ENCODE measurements at regions not wholly inside any gene's neighbourhood (a gene's known extent, or its start where the extent isn't known, plus 50 kb on each side); places are given as distances from the start of the nearest gene placed in this dataset.

- no peak for TF ChIP-seq SUZ12 (IDR thresholded peaks at IDR 0.05; ENCODE audit: extremely low read depth, insufficient read depth, insufficient read length)
- TF ChIP-seq ZNF274 (IDR thresholded peaks at IDR 0.05; ENCODE audit: low read depth, low read length), result no peak
Measured at GRCh38 chr18:10330428-10330827, 124.0 kb upstream of the APCDD1 start.
